DMS79 treated with DMSO at 0.1 percent for 48 hours (cell line): ENCODE measurements at regions not wholly inside any gene's neighbourhood (a gene's known extent, or its start where the extent isn't known, plus 50 kb on each side); places are given as distances from the start of the nearest gene placed in this dataset.
"Not testable (repeated sequence)": the region's sequence is repeated elsewhere in the genome, so short reads cannot be mapped to it uniquely, and the experiment has no call there.

Experiments
- DNase-seq: peaks from one replicate; lab custom pipeline; 2025; lab: John Stamatoyannopoulos, UW

GRCh38 chr4:169342906-169343564 lies 72.3 kb upstream of the SH3RF1 start:
- DNase-seq: peak; percentile 10

GRCh38 chr4:169342159-169342860 lies 71.6 kb upstream of the SH3RF1 start:
- no peak for DNase-seq

- DNase-seq: no peak
Observed at GRCh38 chr4:169341490-169341889, 70.7 kb upstream of the SH3RF1 start.

GRCh38 chr4:169340834-169341233 lies 70.1 kb upstream of the SH3RF1 start:
- DNase-seq: no peak

- DNase-seq: no peak
Observed at GRCh38 chr4:169338241-169338640, 67.5 kb upstream of the SH3RF1 start.

GRCh38 chr4:169337510-169337909 lies 66.8 kb upstream of the SH3RF1 start:
- no peak for DNase-seq

GRCh38 chr4:169335331-169335730 lies 64.6 kb upstream of the SH3RF1 start:
- DNase-seq: no peak

GRCh38 chr4:169334335-169334734 lies 63.6 kb upstream of the SH3RF1 start:
- no peak for DNase-seq

GRCh38 chr4:169333265-169333664 lies 62.5 kb upstream of the SH3RF1 start:
- no peak for DNase-seq

- no peak for DNase-seq
Observed at GRCh38 chr4:169332583-169332982, 61.8 kb upstream of the SH3RF1 start.

- DNase-seq: no peak
Observed at GRCh38 chr4:169330811-169331210, 60.1 kb upstream of the SH3RF1 start.

- no peak for DNase-seq
Observed at GRCh38 chr4:169330095-169330494, 59.3 kb upstream of the SH3RF1 start.

- DNase-seq: no peak
Observed at GRCh38 chr4:169327951-169328350, 57.2 kb upstream of the SH3RF1 start.

- DNase-seq: not testable (repeated sequence)
Observed at GRCh38 chr4:169323925-169324324, 53.2 kb upstream of the SH3RF1 start.

GRCh38 chr4:169322833-169323232 lies 52.1 kb upstream of the SH3RF1 start:
- DNase-seq: not testable (repeated sequence)
